DND-41 (cell line): ENCODE measurements at regions not wholly inside any gene's neighbourhood (a gene's known extent, or its start where the extent isn't known, plus 50 kb on each side); places are given as distances from the start of the nearest gene placed in this dataset.

ENCODE experiments used
- CTCF ChIP-seq: IDR thresholded peaks from 2 replicates; pipeline ENCODE4 v1.5.1; 2012; ENCODE audit warnings: borderline replicate concordance, low read length, moderate library complexity, mild to moderate bottlenecking; ENCODE audit not compliant: poor library complexity, severe bottlenecking; ENCODE audit errors: extremely low read depth
- EZH2 ChIP-seq: IDR thresholded peaks from 3 replicates; pipeline ENCODE4 v1.6.1; 2012; ENCODE audit warnings: borderline replicate concordance, low read depth, mild to moderate bottlenecking, moderate library complexity, low read length, inconsistent platforms; ENCODE audit not compliant: severe bottlenecking

- TF ChIP-seq CTCF: no peak
- TF ChIP-seq EZH2: no peak
Measured at GRCh38 chr18:67347438-67347837, 169.1 kb downstream of the DSEL start.
